Epithelial cell of esophagus (primary cell): ENCODE measurements at regions not wholly inside any gene's neighbourhood (a gene's known extent, or its start where the extent isn't known, plus 50 kb on each side); places are given as distances from the start of the nearest gene placed in this dataset.
"Not testable (repeated sequence)": the region's sequence is repeated elsewhere in the genome, so short reads cannot be mapped to it uniquely, and the experiment has no call there.

ENCODE experiments used
- DNase-seq: peaks from one replicate; pipeline ENCODE4 v3.0.0; 2010; ENCODE audit warnings: low read depth
- H3K4me3 ChIP-seq: 2 replicates; pipeline ENCODE4 v1.5.1; 2011; ENCODE audit warnings: mild to moderate bottlenecking, low read length, control low read depth
- TF ChIP-seq, protein P1 (sequence below): IDR thresholded peaks from 2 replicates; pipeline ENCODE4 v1.5.1; 2011; ENCODE audit warnings: low read depth, mild to moderate bottlenecking, low read length, control low read depth, inconsistent platforms; ENCODE audit not compliant: insufficient read depth; ENCODE audit errors: missing control alignments

DNA sequence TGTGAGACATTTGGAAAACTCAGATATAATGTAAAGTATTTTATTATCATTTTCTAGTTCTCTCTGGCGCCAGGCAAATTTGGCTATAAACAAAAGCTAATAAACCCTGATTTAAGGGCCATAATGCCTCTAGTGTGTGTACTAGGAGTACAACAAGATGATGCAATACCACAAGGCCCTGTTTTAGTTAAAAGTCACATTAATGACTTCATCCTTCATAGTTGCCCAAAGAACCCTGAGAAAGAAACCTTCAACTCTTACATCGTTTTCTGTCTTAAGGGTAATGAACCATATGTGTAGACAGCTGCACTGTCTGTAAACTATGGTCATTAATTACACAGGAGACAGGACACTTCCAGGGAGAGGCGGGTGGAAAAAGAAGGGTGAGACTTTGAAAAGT is 538.4 kb downstream of the FAM181B start:
- no peak for DNase-seq
- TF ChIP-seq, protein P1, sequence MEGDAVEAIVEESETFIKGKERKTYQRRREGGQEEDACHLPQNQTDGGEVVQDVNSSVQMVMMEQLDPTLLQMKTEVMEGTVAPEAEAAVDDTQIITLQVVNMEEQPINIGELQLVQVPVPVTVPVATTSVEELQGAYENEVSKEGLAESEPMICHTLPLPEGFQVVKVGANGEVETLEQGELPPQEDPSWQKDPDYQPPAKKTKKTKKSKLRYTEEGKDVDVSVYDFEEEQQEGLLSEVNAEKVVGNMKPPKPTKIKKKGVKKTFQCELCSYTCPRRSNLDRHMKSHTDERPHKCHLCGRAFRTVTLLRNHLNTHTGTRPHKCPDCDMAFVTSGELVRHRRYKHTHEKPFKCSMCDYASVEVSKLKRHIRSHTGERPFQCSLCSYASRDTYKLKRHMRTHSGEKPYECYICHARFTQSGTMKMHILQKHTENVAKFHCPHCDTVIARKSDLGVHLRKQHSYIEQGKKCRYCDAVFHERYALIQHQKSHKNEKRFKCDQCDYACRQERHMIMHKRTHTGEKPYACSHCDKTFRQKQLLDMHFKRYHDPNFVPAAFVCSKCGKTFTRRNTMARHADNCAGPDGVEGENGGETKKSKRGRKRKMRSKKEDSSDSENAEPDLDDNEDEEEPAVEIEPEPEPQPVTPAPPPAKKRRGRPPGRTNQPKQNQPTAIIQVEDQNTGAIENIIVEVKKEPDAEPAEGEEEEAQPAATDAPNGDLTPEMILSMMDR: no peak
- no peak overlapping the region for H3K4me3 ChIP-seq

DNA sequence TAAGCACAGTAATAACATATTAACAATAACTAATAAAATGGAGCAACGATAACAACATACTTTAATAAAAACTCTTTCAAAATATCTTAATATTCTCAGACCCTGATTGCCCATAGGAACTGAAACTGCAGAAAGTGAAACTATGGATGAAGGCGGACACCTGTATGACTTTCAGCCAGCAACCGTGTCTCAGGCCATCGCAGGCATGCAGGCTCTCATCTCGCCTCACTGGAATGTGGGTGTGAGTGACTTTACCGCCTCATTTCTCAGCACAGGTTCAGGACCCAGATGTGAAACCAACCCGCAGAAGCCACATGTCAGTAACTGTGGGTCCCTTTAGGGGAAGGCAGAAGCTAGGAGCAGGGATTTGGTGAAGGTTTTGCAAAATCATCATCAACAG is 539.1 kb downstream of the FAM181B start:
- no peak overlapping the region for H3K4me3 ChIP-seq
- no peak for DNase-seq
- TF ChIP-seq, protein P1: no peak

DNA sequence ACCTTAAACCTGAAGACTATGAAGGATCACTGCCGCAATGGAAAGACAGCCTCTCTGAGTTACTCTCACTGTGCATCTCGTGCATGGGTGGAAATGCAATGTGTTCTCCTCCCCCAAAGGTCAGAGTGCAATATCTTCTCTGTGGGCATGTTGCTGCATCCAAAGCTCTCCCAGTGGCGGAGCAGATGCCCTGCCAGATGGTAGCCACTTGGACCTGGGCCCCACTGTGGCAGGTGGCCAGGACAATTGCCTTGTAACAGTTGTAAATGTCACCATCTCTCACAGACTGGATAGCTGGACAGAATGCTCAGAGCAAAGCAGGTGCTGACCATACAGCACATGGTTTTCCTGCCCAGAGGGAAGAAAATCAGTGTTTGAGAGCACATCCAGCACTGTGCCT is 542.0 kb downstream of the FAM181B start:
- H3K4me3 ChIP-seq: no peak overlapping the region
- TF ChIP-seq, protein P1: no peak
- no peak for DNase-seq

DNA sequence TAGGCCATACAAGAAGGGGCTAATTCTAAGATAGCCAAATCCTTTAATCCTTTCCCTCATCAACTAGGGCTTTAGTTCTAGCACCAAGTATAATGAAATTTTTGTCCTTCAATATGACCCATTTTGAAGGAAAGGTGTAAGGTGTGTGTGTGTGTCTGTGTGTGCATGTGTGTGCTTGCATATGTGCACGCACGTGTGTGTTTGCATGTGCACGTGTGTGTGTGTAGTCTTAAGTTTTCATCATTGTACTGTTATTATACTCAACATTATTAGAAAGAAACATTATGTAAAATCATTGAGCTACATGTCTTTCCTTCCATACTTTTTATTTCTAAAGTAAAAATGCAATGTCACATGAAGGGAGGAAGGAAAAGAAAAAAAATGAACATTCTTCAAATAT is 547.7 kb downstream of the FAM181B start:
- no peak overlapping the region for H3K4me3 ChIP-seq
- DNase-seq: no peak
- TF ChIP-seq, protein P1: no peak

GRCh38 chr11:82184966-82185365 is 548.7 kb downstream of the FAM181B start:
- DNase-seq: no peak
- no peak overlapping the region for H3K4me3 ChIP-seq
- TF ChIP-seq, protein P1: no peak

DNA sequence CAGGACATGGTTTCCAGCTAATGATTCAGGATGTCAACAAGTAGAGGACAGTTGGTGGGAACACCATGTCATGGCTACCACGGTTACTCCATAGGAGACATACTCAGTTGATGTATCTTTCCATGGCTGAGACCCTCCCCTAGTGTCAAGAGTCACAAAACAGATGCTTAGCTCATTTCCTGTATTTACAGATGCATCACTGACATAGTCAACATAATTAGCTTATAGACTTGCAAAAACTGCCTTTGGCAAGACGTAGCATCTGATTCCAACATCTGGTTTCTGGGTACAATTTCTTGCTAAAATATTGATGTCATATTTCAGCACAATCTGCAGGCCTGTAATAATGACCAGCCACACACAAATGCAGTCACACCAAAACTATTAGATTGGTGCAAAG is 550.3 kb downstream of the FAM181B start:
- no peak for DNase-seq
- no peak overlapping the region for H3K4me3 ChIP-seq
- TF ChIP-seq, protein P1: no peak

DNA sequence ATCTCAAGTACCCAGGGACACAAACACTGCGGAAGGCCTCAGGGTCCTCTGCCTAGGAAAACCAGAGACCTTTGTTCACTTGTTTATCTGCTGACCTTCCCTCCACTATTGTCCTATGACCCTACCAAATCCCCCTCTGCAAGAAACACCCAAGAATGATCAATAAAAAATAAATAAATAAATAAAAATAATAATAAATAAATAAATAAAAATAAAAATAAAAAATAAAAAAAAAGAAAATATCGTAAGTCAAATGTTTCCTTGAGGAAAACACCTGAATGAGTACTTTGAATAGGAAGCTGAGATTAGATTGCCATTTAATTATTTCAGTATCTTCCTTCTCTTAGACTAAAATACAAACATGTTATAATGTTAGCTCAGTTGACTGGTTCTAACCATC is 551.0 kb downstream of the FAM181B start:
- not testable (repeated sequence) for DNase-seq, H3K4me3 ChIP-seq

DNA sequence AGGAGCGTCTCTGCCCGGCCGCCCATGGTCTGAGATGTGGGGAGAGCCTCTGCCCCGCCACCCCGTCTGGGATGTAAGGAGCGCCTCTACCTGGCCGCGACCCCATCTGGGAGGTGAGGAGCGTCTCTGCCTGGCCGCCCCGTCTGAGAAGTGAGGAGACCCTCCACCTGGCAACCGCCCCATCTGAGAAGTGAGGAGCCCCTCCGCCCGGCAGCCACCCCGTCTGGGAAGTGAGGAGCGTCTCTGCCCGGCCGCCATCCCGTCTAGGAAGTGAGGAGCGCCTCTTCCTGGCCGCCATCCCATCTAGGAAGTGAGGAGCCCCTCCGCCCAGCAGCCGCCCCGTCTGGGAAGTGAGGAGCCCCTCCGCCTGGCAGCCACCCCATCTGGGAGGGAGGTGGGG is 551.9 kb downstream of the FAM181B start:
- not testable (repeated sequence) for DNase-seq, H3K4me3 ChIP-seq
